ENCODE measurements at regions not wholly inside any gene's neighbourhood (a gene's known extent, or its start where the extent isn't known, plus 50 kb on each side); places are given as distances from the start of the nearest gene placed in this dataset.

GRCh38 chr16:61215605-61216004, 820.6 kb downstream of the CDH8 start:
- 57 to 74% methylated on average over 3 of the region's 3 CpGs for WGBS, 2 donors
- H3K36me3 ChIP-seq = no peaks in the 10 kb centered on the region
- H3K4me1 ChIP-seq = no peaks in the 10 kb centered on the region
- H3K9me3 ChIP-seq = no peaks in the 10 kb centered on the region
- H3K27me3 ChIP-seq = no peaks in the 10 kb centered on the region
- intact Hi-C loops (cut with DNase I) = no loop called here
- DNase-seq = no peak
- H3K27ac ChIP-seq = no peak overlapping the region
- TF ChIP-seq, protein P1, sequence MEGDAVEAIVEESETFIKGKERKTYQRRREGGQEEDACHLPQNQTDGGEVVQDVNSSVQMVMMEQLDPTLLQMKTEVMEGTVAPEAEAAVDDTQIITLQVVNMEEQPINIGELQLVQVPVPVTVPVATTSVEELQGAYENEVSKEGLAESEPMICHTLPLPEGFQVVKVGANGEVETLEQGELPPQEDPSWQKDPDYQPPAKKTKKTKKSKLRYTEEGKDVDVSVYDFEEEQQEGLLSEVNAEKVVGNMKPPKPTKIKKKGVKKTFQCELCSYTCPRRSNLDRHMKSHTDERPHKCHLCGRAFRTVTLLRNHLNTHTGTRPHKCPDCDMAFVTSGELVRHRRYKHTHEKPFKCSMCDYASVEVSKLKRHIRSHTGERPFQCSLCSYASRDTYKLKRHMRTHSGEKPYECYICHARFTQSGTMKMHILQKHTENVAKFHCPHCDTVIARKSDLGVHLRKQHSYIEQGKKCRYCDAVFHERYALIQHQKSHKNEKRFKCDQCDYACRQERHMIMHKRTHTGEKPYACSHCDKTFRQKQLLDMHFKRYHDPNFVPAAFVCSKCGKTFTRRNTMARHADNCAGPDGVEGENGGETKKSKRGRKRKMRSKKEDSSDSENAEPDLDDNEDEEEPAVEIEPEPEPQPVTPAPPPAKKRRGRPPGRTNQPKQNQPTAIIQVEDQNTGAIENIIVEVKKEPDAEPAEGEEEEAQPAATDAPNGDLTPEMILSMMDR (IDR thresholded peaks at IDR 0.05) = no peak
- TF ChIP-seq POLR2A (IDR thresholded peaks at IDR 0.05) = no peak
- H3K4me3 ChIP-seq (replicated peaks in 1 of 3) = no peak overlapping the region

- intact Hi-C loops (cut with DNase I) = no loop called here
- 75 to 89% methylated on average over 3 of the region's 3 CpGs for WGBS, 2 donors
- no peaks in the 10 kb centered on the region for H3K4me1 ChIP-seq
- H3K4me3 ChIP-seq (replicated peaks in 1 of 3) = no peak overlapping the region
- H3K36me3 ChIP-seq = no peaks in the 10 kb centered on the region
- TF ChIP-seq, protein P1 (IDR thresholded peaks at IDR 0.05) = no peak
- TF ChIP-seq POLR2A (IDR thresholded peaks at IDR 0.05) = no peak
- H3K9me3 ChIP-seq = no peaks in the 10 kb centered on the region
- no peaks in the 10 kb centered on the region for H3K27me3 ChIP-seq
- H3K27ac ChIP-seq = no peak overlapping the region
- no peak for DNase-seq
Observed at GRCh38 chr16:61214780-61215179, 821.5 kb downstream of the CDH8 start.

DNA sequence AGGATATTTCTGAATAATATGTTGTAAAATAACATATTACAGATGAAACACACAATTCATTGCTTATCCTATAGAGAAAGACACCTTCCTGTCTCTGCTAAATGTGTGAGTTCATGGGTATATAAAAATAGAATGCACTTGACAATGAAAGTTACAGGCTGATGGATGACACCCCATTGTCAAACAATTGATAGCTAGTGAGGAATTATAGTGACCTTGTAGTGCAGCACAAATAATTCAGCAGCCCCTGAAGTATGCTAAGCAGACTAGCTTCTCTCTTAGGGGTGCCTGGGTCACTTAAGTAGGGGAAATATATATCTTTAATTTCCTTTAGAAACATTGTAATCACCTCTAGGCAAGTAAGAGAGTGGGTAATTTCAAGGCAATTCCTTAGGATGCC, 826.2 kb downstream of the CDH8 start:
- no peaks in the 10 kb centered on the region for H3K4me1 ChIP-seq
- H3K27ac ChIP-seq = no peak overlapping the region
- no peaks in the 10 kb centered on the region for H3K36me3 ChIP-seq
- DNase-seq = no peak
- H3K9me3 ChIP-seq = no peaks in the 10 kb centered on the region
- intact Hi-C loops (cut with DNase I) = no loop called here
- no peaks in the 10 kb centered on the region for H3K27me3 ChIP-seq
- H3K4me3 ChIP-seq (replicated peaks in 1 of 3) = no peak overlapping the region
- TF ChIP-seq, protein P1 (IDR thresholded peaks at IDR 0.05) = no peak
- no peak for TF ChIP-seq POLR2A (IDR thresholded peaks at IDR 0.05)

GRCh38 chr16:61195006-61195405, 841.2 kb downstream of the CDH8 start:
- no peak for DNase-seq
- H3K27me3 ChIP-seq = no peaks in the 10 kb centered on the region
- no peaks in the 10 kb centered on the region for H3K4me1 ChIP-seq
- TF ChIP-seq, protein P1 (IDR thresholded peaks at IDR 0.05) = no peak
- TF ChIP-seq POLR2A (IDR thresholded peaks at IDR 0.05) = no peak
- no peak overlapping the region for H3K4me3 ChIP-seq (replicated peaks in 1 of 3)
- no peaks in the 10 kb centered on the region for H3K36me3 ChIP-seq
- intact Hi-C loops (cut with DNase I) = no loop called here
- no peak overlapping the region for H3K27ac ChIP-seq
- H3K9me3 ChIP-seq = no peaks in the 10 kb centered on the region

DNA sequence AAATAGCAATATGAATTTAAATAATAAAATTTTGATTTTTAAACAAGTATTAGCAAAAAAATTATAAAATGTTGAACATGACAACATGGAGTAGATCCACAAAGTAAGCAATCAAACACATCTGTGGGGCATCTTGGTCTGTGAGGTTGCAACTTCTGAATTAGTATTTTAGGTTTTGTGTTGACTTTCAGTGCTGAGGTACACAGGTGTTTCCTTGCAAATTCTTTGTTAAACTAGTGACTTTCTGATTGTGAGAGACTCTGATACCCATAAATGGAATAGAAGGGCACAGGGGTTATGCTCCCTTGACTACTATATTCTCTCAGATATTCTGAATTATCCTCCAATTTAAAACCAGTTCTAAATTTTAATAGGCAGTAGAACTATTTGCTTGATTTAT, 841.7 kb downstream of the CDH8 start:
- no peak overlapping the region for H3K27ac ChIP-seq
- intact Hi-C loops (cut with DNase I) = no loop called here
- no peak for DNase-seq
- TF ChIP-seq, protein P1 (IDR thresholded peaks at IDR 0.05) = no peak
- TF ChIP-seq POLR2A (IDR thresholded peaks at IDR 0.05) = no peak
- H3K36me3 ChIP-seq = no peaks in the 10 kb centered on the region
- no peaks in the 10 kb centered on the region for H3K9me3 ChIP-seq
- no peaks in the 10 kb centered on the region for H3K27me3 ChIP-seq
- no peak overlapping the region for H3K4me3 ChIP-seq (replicated peaks in 1 of 3)
- H3K4me1 ChIP-seq = no peaks in the 10 kb centered on the region
